ENCODE measurements at regions not wholly inside any gene's neighbourhood (a gene's known extent, or its start where the extent isn't known, plus 50 kb on each side); places are given as distances from the start of the nearest gene placed in this dataset.
"Not testable (repeated sequence)": the region's sequence is repeated elsewhere in the genome, so short reads cannot be mapped to it uniquely, and the experiment has no call there.

- DNase-seq: no peak
Observed at GRCh38 chr7:131149840-131150239, 177.8 kb upstream of the MKLN1 start.

- no peak for DNase-seq
Observed at GRCh38 chr7:131151034-131151433, 176.6 kb upstream of the MKLN1 start.

GRCh38 chr7:131152766-131153165 is 174.9 kb upstream of the MKLN1 start:
- DNase-seq: no peak

- no peak for DNase-seq
Observed at GRCh38 chr7:131154380-131154779, 173.3 kb upstream of the MKLN1 start.

- no peak for DNase-seq
Observed at GRCh38 chr7:131157530-131158243, 170.0 kb upstream of the MKLN1 start.

GRCh38 chr7:131158244-131158636 is 169.4 kb upstream of the MKLN1 start:
- DNase-seq: not testable (repeated sequence)

- no peak for DNase-seq
Observed at GRCh38 chr7:131159961-131160361, 167.7 kb upstream of the MKLN1 start.

GRCh38 chr7:131161103-131161502 is 166.6 kb upstream of the MKLN1 start:
- no peak for DNase-seq

- DNase-seq: no peak
Observed at GRCh38 chr7:131164025-131164925, 163.4 kb upstream of the MKLN1 start.

GRCh38 chr7:131166066-131166465 is 161.6 kb upstream of the MKLN1 start:
- DNase-seq: no peak

- DNase-seq: no peak
Observed at GRCh38 chr7:131170440-131171271, 157.0 kb upstream of the MKLN1 start.

- DNase-seq: no peak
Observed at GRCh38 chr7:131173145-131173890, 154.4 kb upstream of the MKLN1 start.

GRCh38 chr7:131174391-131174790 is 153.3 kb upstream of the MKLN1 start:
- DNase-seq: no peak

GRCh38 chr7:131174855-131175254 is 152.8 kb upstream of the MKLN1 start:
- DNase-seq: no peak

- no peak for DNase-seq
Observed at GRCh38 chr7:131182446-131183058, 145.1 kb upstream of the MKLN1 start.

- no peak for DNase-seq
Observed at GRCh38 chr7:131183072-131183471, 144.6 kb upstream of the MKLN1 start.

GRCh38 chr7:131183611-131184119 is 144.0 kb upstream of the MKLN1 start:
- DNase-seq: no peak

- no peak for DNase-seq
Observed at GRCh38 chr7:131186816-131187215, 140.9 kb upstream of the MKLN1 start.

- DNase-seq: no peak
Observed at GRCh38 chr7:131188367-131189339, 139.0 kb upstream of the MKLN1 start.

GRCh38 chr7:131189488-131189887 is 138.2 kb upstream of the MKLN1 start:
- DNase-seq: no peak

GRCh38 chr7:131190146-131190545 is 137.5 kb upstream of the MKLN1 start:
- no peak for DNase-seq

All from femur (tissue), 1 donor.